VCaP (cell line): ENCODE measurements at regions not wholly inside any gene's neighbourhood (a gene's known extent, or its start where the extent isn't known, plus 50 kb on each side); places are given as distances from the start of the nearest gene placed in this dataset.
"Not testable (repeated sequence)": the region's sequence is repeated elsewhere in the genome, so short reads cannot be mapped to it uniquely, and the experiment has no call there.

Experiments
- H3K27ac ChIP-seq: fragments of 450-650 bp; 2 replicates; pipeline ENCODE4 v1.5.1; 2017
- TF ChIP-seq, protein P1 (sequence below): fragments of 450-650 bp; conservative IDR thresholded peaks from 2 replicates; pipeline ENCODE4 v1.5.1; 2017; ENCODE audit warnings: mild to moderate bottlenecking, moderate library complexity

DNA sequence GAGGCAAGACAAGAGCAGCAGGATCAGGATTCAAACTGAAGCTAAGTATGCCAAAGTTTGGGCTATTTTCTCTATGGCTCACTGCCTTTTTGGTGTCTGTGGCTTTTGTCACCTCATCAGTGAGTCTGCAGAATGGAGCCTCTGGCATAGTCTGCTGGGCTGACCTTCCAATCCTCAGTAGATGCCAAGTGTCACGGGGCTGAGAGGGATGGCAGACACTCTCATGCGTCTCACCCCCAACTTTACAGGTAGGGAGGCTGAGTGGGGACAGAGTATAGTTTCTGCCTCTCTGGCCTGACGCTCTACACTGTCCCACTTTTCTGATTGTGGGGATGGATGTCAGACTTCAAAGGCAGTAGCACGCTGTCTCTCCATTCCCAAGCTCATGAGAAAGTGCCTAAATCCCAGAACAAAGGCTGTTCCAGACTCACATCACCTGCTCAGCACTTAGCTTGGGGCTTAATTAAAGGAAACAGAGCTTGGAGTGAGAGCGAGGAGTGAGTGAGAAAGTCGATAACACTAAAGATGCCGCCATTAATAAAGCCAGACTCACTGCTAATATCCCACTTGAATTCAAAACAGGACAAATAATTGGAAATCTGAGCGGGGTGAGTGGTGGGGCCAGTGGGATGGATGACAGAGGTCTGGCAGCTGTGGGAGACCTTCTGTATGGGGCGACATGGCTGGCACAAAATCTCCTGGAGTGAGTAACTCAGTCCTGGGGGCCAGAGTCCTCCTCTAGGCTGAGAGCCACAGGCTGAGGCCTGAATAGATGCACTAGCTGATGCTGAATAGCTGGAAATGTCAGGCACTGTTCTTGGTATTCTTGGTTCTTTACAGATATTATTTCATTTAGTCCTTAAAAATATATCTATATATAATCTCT lies 78.4 kb upstream of the MRPS22 start:
- H3K27ac ChIP-seq, result no peak overlapping the region
- TF ChIP-seq, protein P1, sequence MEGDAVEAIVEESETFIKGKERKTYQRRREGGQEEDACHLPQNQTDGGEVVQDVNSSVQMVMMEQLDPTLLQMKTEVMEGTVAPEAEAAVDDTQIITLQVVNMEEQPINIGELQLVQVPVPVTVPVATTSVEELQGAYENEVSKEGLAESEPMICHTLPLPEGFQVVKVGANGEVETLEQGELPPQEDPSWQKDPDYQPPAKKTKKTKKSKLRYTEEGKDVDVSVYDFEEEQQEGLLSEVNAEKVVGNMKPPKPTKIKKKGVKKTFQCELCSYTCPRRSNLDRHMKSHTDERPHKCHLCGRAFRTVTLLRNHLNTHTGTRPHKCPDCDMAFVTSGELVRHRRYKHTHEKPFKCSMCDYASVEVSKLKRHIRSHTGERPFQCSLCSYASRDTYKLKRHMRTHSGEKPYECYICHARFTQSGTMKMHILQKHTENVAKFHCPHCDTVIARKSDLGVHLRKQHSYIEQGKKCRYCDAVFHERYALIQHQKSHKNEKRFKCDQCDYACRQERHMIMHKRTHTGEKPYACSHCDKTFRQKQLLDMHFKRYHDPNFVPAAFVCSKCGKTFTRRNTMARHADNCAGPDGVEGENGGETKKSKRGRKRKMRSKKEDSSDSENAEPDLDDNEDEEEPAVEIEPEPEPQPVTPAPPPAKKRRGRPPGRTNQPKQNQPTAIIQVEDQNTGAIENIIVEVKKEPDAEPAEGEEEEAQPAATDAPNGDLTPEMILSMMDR, result no peak

DNA sequence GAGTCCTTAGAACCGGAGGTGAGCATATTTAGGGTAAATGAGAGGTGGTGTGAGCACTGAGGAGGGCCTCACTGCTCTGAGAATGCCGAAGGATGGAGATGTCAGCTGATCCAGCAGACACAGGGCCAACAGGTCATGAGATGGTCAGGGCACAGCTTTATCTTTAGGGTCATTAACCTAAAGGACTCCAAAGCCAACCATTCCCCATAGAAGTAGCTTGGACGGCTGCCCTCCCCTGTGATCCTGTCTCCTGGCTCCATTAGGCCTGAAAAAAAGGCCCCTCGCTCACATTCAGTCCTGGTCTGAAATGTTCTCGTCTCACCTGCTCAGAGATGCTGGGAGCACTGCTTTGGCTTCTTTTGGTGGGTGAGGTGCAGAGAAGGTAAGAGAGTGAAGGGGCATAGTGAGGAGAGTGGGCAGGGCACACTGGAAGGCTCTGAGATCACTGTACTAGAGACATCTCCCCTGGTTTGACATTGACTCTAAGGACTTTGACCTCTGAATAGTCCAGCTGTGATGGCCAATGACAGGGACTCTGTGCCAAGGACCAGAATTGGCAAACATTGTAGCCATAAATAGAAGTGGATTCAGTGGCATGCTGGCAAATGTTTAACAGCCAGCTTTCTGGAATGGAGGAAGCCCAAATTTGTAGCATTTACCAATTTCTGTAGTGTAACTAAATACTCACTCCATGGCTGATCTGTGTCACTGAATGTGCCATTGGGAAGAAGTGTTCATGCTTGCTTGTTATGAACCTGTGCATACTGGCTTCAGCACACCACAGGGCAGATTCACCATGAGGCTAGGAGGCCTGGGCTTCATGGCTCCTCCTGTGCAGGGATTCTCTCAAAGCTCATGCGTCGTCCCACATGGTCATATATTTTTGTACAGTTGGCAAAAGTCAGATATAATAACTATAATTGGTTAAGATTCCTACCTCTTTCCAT lies 76.2 kb upstream of the MRPS22 start:
- no peak overlapping the region for H3K27ac ChIP-seq
- TF ChIP-seq, protein P1, result no peak

DNA sequence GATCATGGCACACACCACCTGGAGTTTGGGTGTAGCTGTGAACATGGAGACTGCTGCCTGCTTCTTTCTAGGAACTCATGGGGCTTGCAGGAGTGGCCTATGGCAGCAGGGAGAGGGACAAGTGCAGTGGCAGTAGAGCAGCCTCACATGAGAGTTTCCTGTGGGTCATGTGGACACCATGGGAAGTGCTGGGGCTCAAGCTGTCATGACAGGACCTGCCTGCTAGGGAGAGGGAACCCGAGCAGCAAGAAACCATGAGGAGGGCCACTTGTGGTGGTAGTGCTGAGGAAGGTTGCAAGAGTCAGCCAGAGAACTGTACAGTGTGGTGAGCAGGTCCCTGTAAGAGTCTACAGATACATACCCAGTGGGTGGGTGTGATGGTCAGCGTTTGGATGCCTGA lies 73.8 kb upstream of the MRPS22 start:
- no peak overlapping the region for H3K27ac ChIP-seq
- TF ChIP-seq, protein P1, result no peak

DNA sequence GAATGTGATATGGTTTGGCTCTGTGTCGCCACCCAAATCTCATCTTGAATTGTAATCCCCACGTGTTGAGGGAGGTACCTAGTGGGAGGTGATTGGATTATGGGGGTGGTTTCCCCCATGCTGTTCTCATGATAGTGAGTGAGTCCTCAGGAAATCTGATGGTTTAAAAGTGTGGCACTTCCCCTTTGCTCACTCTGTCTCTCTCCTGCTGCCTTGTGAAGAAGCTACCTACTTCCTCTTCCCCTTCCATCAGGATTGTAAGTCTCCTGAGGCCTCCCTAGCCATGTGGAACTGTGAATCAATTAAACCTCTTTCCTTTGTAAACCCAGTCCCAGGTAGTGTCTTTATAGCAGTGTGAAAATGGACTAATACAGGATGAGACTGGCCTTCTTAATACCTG lies 73.2 kb upstream of the MRPS22 start:
- H3K27ac ChIP-seq, result not testable (repeated sequence)

DNA sequence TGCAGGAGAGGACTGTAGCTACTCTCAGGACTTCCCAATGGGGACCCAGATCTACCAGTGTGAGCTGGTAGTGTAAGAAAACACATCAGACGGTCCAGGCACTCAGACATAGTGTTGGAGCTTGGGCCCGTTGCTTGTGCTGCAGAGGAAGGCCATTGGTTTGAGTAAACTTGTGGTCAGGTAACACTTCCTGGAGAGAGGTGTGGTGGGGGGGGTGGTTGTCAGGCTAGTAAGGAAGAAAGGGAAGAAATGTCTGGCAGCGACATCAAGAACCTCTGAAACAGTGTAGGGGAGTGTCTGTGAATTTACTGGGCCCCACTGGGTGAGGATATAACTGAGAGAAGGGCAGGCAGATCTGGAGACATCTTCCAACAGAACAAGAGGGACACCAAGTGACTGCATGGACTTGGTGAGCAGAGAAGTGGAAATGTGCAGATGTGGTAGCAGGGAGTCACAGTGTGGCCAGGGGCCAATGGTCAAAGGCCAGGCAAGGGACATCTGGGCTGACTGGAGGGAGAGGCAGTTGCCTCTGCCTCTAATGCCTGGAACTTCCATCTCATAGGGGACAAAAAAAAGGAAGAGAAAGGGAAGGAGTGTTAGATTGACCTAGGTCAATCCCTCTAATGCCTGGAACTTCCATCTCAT lies 63.7 kb upstream of the MRPS22 start:
- no peak overlapping the region for H3K27ac ChIP-seq
- TF ChIP-seq, protein P1, result no peak

DNA sequence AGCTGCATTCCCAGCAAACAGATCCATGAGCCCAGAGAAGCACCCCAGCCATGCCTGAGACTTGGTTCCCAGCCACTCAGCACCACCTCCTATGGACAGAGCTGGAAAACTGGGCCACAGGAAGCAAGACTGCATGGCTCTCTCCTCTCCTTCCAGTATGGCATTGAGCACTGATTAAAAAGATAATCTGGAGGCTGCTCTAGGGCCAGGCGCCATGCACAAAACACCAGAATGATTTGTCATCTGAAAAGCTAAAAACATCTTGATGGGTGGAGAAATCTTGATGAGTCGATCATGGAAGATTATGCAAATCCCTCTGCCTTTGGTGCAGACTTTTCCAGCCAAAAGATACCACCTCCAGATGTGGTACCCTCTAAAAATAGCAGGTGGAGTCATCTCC lies 62.7 kb upstream of the MRPS22 start:
- TF ChIP-seq, protein P1, result no peak
- no peak overlapping the region for H3K27ac ChIP-seq

DNA sequence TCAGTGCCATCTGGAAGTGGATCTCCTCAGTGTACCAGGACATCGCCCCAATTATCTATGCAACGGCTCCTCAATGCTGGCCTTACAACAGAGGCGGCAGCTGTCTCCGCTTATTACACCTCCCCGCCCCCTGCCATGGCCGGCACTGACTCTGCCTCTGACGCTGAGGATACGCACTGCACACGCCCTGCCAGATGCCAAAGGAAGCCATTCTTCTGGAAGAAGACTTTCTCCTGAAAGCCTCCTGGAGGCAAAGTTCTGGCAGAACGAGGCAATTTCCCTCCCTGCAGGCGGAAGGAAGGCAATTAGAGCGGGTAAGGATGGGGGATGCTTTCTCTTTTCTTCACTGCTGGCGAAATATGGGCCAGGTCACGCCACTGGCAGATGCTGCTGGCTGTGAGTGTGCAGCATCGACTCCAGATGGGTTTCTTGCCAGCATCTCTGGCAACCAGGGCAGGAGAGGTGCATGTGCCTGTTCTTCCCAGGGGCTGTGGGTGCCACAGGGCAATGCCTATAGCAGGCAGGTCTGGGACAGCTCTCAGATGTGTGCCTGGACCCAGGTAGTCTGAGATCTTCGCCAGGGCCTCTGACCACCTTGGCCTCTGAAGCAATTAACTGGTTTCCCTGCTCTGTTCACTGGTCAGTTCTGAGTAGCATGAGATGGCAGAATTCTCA lies 62.2 kb upstream of the MRPS22 start:
- H3K27ac ChIP-seq, result no peak overlapping the region
- TF ChIP-seq, protein P1, result no peak
